ENCODE measurements at regions not wholly inside any gene's neighbourhood (a gene's known extent, or its start where the extent isn't known, plus 50 kb on each side); places are given as distances from the start of the nearest gene placed in this dataset.

- no peak for ATAC-seq (ENCODE audit: insufficient read depth, low FRiP score)
- TF ChIP-seq CTCF (IDR thresholded peaks at IDR 0.05; ENCODE audit: control extremely low read depth, extremely low read depth) = no peak
- no peaks in the 10 kb centered on the region for H3K9me3 ChIP-seq (ENCODE audit: control insufficient read depth in 4 of 4, insufficient read depth in 3 of 4, low read length in 3 of 4)
Measured at GRCh38 chr5:89156226-89156625, 273.2 kb upstream of the MEF2C start.

GRCh38 chr5:89147031-89147430 is 264.0 kb upstream of the MEF2C start:
- no peak for TF ChIP-seq CTCF (IDR thresholded peaks at IDR 0.05; ENCODE audit: control extremely low read depth, extremely low read depth)
- Histone ChIP-seq H3K27me3 (ENCODE audit: control insufficient read depth in 3 of 3, insufficient read depth in 3 of 3, low read length in 2 of 3) (no peaks in the 10 kb centered on the region), H3K4me3 (no peak overlapping the region), H3K36me3 (ENCODE audit: control insufficient read depth in 4 of 4, insufficient read depth in 4 of 4, low read length in 4 of 4) (no peaks in the 10 kb centered on the region), H3K27ac (ENCODE audit: low read depth in 1 of 2, low read length in 1 of 2) (no peak overlapping the region), H3K4me1 (ENCODE audit: control insufficient read depth in 5 of 5, insufficient read depth in 5 of 5, low read length in 5 of 5) (no peaks in the 10 kb centered on the region), H3K9ac (ENCODE audit: insufficient read depth in 1 of 2, low read length in 2 of 2) (no peak overlapping the region), H3K9me3 (ENCODE audit: control insufficient read depth in 4 of 4, insufficient read depth in 3 of 4, low read length in 3 of 4) (no peaks in the 10 kb centered on the region)
- ATAC-seq (ENCODE audit: insufficient read depth, low FRiP score) (no peak), DNase-seq (no peak)
- 96 to 100% methylated on average over 1 of the region's 1 CpG for WGBS, 2 donors

More at GRCh38 chr5:89156226-89156625, 273.2 kb upstream of the MEF2C start:
- DNase-seq = no peak
- Histone ChIP-seq H3K9ac (ENCODE audit: insufficient read depth in 1 of 2, low read length in 2 of 2) (no peak overlapping the region), H3K27me3 (ENCODE audit: control insufficient read depth in 3 of 3, insufficient read depth in 3 of 3, low read length in 2 of 3) (no peaks in the 10 kb centered on the region), H3K4me1 (ENCODE audit: control insufficient read depth in 5 of 5, insufficient read depth in 5 of 5, low read length in 5 of 5) (no peaks in the 10 kb centered on the region), H3K36me3 (ENCODE audit: control insufficient read depth in 4 of 4, insufficient read depth in 4 of 4, low read length in 4 of 4) (no peaks in the 10 kb centered on the region), H3K4me3 (no peak overlapping the region), H3K27ac (ENCODE audit: low read depth in 1 of 2, low read length in 1 of 2) (no peak overlapping the region)

GRCh38 chr5:89137148-89137547 is 254.2 kb upstream of the MEF2C start:
- no peak for TF ChIP-seq CTCF (IDR thresholded peaks at IDR 0.05; ENCODE audit: control extremely low read depth, extremely low read depth)
- Histone ChIP-seq H3K9ac (ENCODE audit: insufficient read depth in 1 of 2, low read length in 2 of 2) (no peak overlapping the region), H3K36me3 (ENCODE audit: control insufficient read depth in 4 of 4, insufficient read depth in 4 of 4, low read length in 4 of 4) (no peaks in the 10 kb centered on the region), H3K9me3 (ENCODE audit: control insufficient read depth in 4 of 4, insufficient read depth in 3 of 4, low read length in 3 of 4) (no peaks in the 10 kb centered on the region), H3K27ac (ENCODE audit: low read depth in 1 of 2, low read length in 1 of 2) (no peak overlapping the region), H3K4me1 (ENCODE audit: control insufficient read depth in 5 of 5, insufficient read depth in 5 of 5, low read length in 5 of 5) (no peaks in the 10 kb centered on the region), H3K4me3 (no peak overlapping the region), H3K27me3 (ENCODE audit: control insufficient read depth in 3 of 3, insufficient read depth in 3 of 3, low read length in 2 of 3) (no peaks in the 10 kb centered on the region)
- WGBS, 2 donors = 79 to 95% methylated on average over 1 of the region's 1 CpG
- ATAC-seq (ENCODE audit: insufficient read depth, low FRiP score) (no peak), DNase-seq (no peak)

GRCh38 chr5:89133975-89134374 is 251.0 kb upstream of the MEF2C start:
- Histone ChIP-seq H3K4me3 (no peak overlapping the region), H3K9ac (ENCODE audit: insufficient read depth in 1 of 2, low read length in 2 of 2) (no peak overlapping the region), H3K27ac (ENCODE audit: low read depth in 1 of 2, low read length in 1 of 2) (no peak overlapping the region), H3K4me1 (ENCODE audit: control insufficient read depth in 5 of 5, insufficient read depth in 5 of 5, low read length in 5 of 5) (peaks cover 0 to 20% (median 2%) of the 10 kb centered on the region in 5 donors), H3K9me3 (ENCODE audit: control insufficient read depth in 4 of 4, insufficient read depth in 3 of 4, low read length in 3 of 4) (no peaks in the 10 kb centered on the region), H3K36me3 (ENCODE audit: control insufficient read depth in 4 of 4, insufficient read depth in 4 of 4, low read length in 4 of 4) (no peaks in the 10 kb centered on the region), H3K27me3 (ENCODE audit: control insufficient read depth in 3 of 3, insufficient read depth in 3 of 3, low read length in 2 of 3) (no peaks in the 10 kb centered on the region)
- ATAC-seq (ENCODE audit: insufficient read depth, low FRiP score) (no peak), DNase-seq (no peak)
- WGBS, 2 donors = 95 to 97% methylated on average over 1 of the region's 1 CpG
- TF ChIP-seq CTCF (IDR thresholded peaks at IDR 0.05; ENCODE audit: control extremely low read depth, extremely low read depth) = no peak

All from lung (tissue), 11 donors.